Heart left ventricle (tissue), 16 donors: ENCODE measurements at regions not wholly inside any gene's neighbourhood (a gene's known extent, or its start where the extent isn't known, plus 50 kb on each side); places are given as distances from the start of the nearest gene placed in this dataset.

Source experiments
- ATAC-seq, 4 donors: fragments of 200-7000 bp; cut with Tn5 transposase; one replicate each; pipeline ENCODE4 v1.9.1; 2020 to 2022; ENCODE audit warnings: moderate library complexity in 4 of 4, mild to moderate bottlenecking in 3 of 4, moderate number of reproducible peaks in 1 of 4
- DNase-seq, 5 donors: peaks; one replicate each; pipeline ENCODE4 v3.0.0-alpha.2; 2020
- H3K27ac ChIP-seq, 12 donors: fragments of 200-600 bp; sonication (generic) in 4 of 12; one replicate each; pipeline versions ENCODE4 v1.5.0 to v1.8.0; 2016 to 2022; ENCODE audit warnings: mild to moderate bottlenecking in 2 of 12
- H3K27me3 ChIP-seq, 9 donors: fragments of 200-600 bp; sonication (generic) in 2 of 9; one replicate each; pipeline versions ENCODE4 v1.5.1 to v1.8.0; 2016 to 2022; ENCODE audit warnings: mild to moderate bottlenecking in 3 of 9
- H3K36me3 ChIP-seq, 9 donors: fragments of 200-600 bp; sonication (generic) in 2 of 9; one replicate each; pipeline versions ENCODE4 v1.5.0 to v1.8.0; 2018 to 2022; ENCODE audit warnings: mild to moderate bottlenecking in 2 of 9
- H3K4me1 ChIP-seq, 12 donors: fragments of 200-600 bp; sonication (generic) in 4 of 12; one replicate each; pipeline versions ENCODE4 v1.5.0 to v1.8.0; 2016 to 2022; ENCODE audit warnings: mild to moderate bottlenecking in 3 of 12
- H3K4me3 ChIP-seq, 12 donors: fragments of 200-600 bp; sonication (generic) in 4 of 12; one replicate each; pipeline versions ENCODE4 v1.5.0 to v1.8.0; 2017 to 2022; ENCODE audit warnings: mild to moderate bottlenecking in 9 of 12, moderate library complexity in 4 of 12
- H3K9me3 ChIP-seq, 12 donors: fragments of 200-600 bp; sonication (generic) in 4 of 12; one replicate each; pipeline versions ENCODE4 v1.5.0 to v1.8.0; 2016 to 2022; ENCODE audit warnings: mild to moderate bottlenecking in 1 of 12
- CTCF ChIP-seq, 12 donors: fragments of 200-600 bp; sonication (generic) in 4 of 12; IDR thresholded peaks; one replicate each; pipeline versions ENCODE4 v1.5.0 to v1.8.0; 2018 to 2022; ENCODE audit warnings: antibody characterized with exemption in 12 of 12, mild to moderate bottlenecking in 5 of 12
- POLR2A ChIP-seq, 2 donors: fragments of 450-650 bp; IDR thresholded peaks; one replicate each; pipeline ENCODE4 v1.6.1; 2017; ENCODE audit warnings: antibody characterized with exemption in 2 of 2, mild to moderate bottlenecking in 2 of 2, moderate library complexity in 2 of 2
- WGBS, 4 donors: extraction: QIAGEN DNeasy Blood & Tissue Kit in 2 of 4; methylation state at CpG; one replicate each; pipeline versions ENCODE4 v1.1.5 to v1.1.7; 2013 to 2018; 5-methylcytosine and 5-hydroxymethylcytosine counted together
- intact Hi-C, 10 donors: fragments of 100-400 bp; cut with DNase I; formaldehyde crosslinking; loops; one replicate each; pipeline versions ENCODE4 v1.11.1 to v1.14.2; 2022
- donor health status: ischemic (EF 13 %, LVEDD 7.1; RV severe dilation, severe dysfunction).
- donor health status: healthy with polysubstance abuse.
- donor health status: DM: no; HTN: yes; CAD: no.
- donor health status: DM: no; HTN: no; CAD: no.
- donor health status: ischemic (EF 25% LVEDD 6.9; RV normal size, moderate dysfunction).
- donor health status: ischemic (EF 25% LVEDD 5.7; RV mildly dilated, moderate dysfunction).
- donor health status: healthy.
- donor health status: DM: yes; HTN: yes; CAD: no.
- donor health status: ischemic (EF 35%, LVEDD 5.7; RV mildly dilated, moderate dysfunction).
- donor health status: nonischemic (EF 11% LVEDD 7.7; RV severe dilation, severe dysfunction).
- donor health status: DM: yes; HTN: yes; CAD: no.
- donor health status: PGD.
- donor health status: ischemic (EF 29% LVEDD 5.4; RV normal size, mild dysfunction).
- donor health status: nonischemic (EF 23%, LVEDD 6.1; RV moderate dilation, normal function).

GRCh38 chr9:91162784-91163443 lies 198.8 kb downstream of the AUH start:
- Histone ChIP-seq H3K36me3 (no peaks in the 10 kb centered on the region), H3K4me1 (peaks cover 0 to 50% (median 12%) of the 10 kb centered on the region in 12 donors), H3K27me3 (no peaks in the 10 kb centered on the region), H3K9me3 (no peaks in the 10 kb centered on the region), H3K27ac (peak overlapping the region in 1 of 12 donors; percentile 76), H3K4me3 (peak overlapping the region in 1 of 12 donors; percentile 31)
- intact Hi-C loops, result no loop called here
- no peak for TF ChIP-seq CTCF (IDR thresholded peaks at IDR 0.05)
- no peak for TF ChIP-seq POLR2A (IDR thresholded peaks at IDR 0.05)
- DNase-seq (peak in 3 of 5 donors; percentile 50 to 53 (median 51)), ATAC-seq (peak in 3 of 4 donors; percentile 22 to 56 (median 48))
- 47 to 65% (median 58%) methylated on average over 16 of the region's 16 CpGs for WGBS, 4 donors

GRCh38 chr9:91163444-91163772 lies 198.3 kb downstream of the AUH start:
- Histone ChIP-seq H3K4me3 (peak overlapping the region in 1 of 12 donors; percentile 31), H3K27ac (peak overlapping the region in 1 of 12 donors; percentile 76), H3K36me3 (no peaks in the 10 kb centered on the region), H3K27me3 (no peaks in the 10 kb centered on the region), H3K9me3 (no peaks in the 10 kb centered on the region), H3K4me1 (peaks cover 0 to 50% (median 12%) of the 10 kb centered on the region in 12 donors)
- intact Hi-C loops, result no loop called here
- DNase-seq (no peak), ATAC-seq (no peak)
- TF ChIP-seq CTCF (IDR thresholded peaks at IDR 0.05) (no peak), POLR2A (IDR thresholded peaks at IDR 0.05) (no peak)
- 87 to 96% (median 90%) methylated on average over 7 to 8 of the region's 8 CpGs for WGBS, 4 donors

GRCh38 chr9:91163773-91164471 lies 197.8 kb downstream of the AUH start:
- WGBS, 4 donors, result 92 to 96% (median 93%) methylated on average over 14 to 17 of the region's 17 CpGs

More at GRCh38 chr9:91163773-91164471, 197.8 kb downstream of the AUH start:
- ATAC-seq (no peak), DNase-seq (no peak)
- no peaks in the 10 kb centered on the region for H3K36me3 ChIP-seq
- H3K27ac ChIP-seq, result peak overlapping the region in 1 of 12 donors; percentile 76
- no peaks in the 10 kb centered on the region for H3K9me3 ChIP-seq
- peaks cover 0 to 50% (median 12%) of the 10 kb centered on the region in 12 donors for H3K4me1 ChIP-seq
- intact Hi-C loops, result no loop called here
- TF ChIP-seq CTCF (IDR thresholded peaks at IDR 0.05), result no peak
- TF ChIP-seq POLR2A (IDR thresholded peaks at IDR 0.05), result no peak
- no peaks in the 10 kb centered on the region for H3K27me3 ChIP-seq
- H3K4me3 ChIP-seq, result no peak overlapping the region
